Caco-2 (cell line): ENCODE measurements at regions not wholly inside any gene's neighbourhood (a gene's known extent, or its start where the extent isn't known, plus 50 kb on each side); places are given as distances from the start of the nearest gene placed in this dataset.

Experiments used
- BruUV-seq: library from RNA; stranded (reverse); fragments of 400-500 nt; replicated peaks from 2 replicates; lab custom pipeline; 2021; lab: Mats Ljungman, UMichigan
- CTCF ChIA-PET: fragments of 300-600 bp; sonication (Branson Sonifier 250); formaldehyde crosslinking; loops from one replicate; lab custom pipeline; 2022; ENCODE audit warnings: antibody characterized with exemption; lab: Charles Lee
- POLR2A ChIA-PET: fragments of 300-600 bp; sonication (Branson Sonifier 250); formaldehyde crosslinking; loops from one replicate; lab custom pipeline; 2022; ENCODE audit warnings: antibody characterized with exemption; lab: Charles Lee
- DNase-seq, 2 experiments: peaks; one replicate each; pipeline versions ENCODE4 v3.0.0 to v3.0.0-alpha.2; 2020 to 2022
- H3K27me3 ChIP-seq: replicated peaks from 2 replicates; pipeline ENCODE4 v1.6.0; 2011; ENCODE audit warnings: low read length; ENCODE audit not compliant: control insufficient read depth, insufficient read depth
- H3K36me3 ChIP-seq: 2 replicates; pipeline ENCODE4 v1.5.1; 2011; ENCODE audit warnings: low read length; ENCODE audit not compliant: control insufficient read depth, insufficient read depth
- H3K4me1 ChIP-seq: fragments of 250-450 bp; sonication (Bioruptor Pico); 2 replicates; pipeline ENCODE4 v1.5.1; 2020; ENCODE audit warnings: mild to moderate bottlenecking
- H3K4me3 ChIP-seq: 2 replicates; pipeline ENCODE4 v1.5.1; 2011; ENCODE audit warnings: low read depth, mild to moderate bottlenecking, control low read depth, low read length
- H3K9me3 ChIP-seq: fragments of 250-450 bp; sonication (Bioruptor Pico); 2 replicates; pipeline ENCODE4 v1.5.1; 2020; ENCODE audit warnings: mild to moderate bottlenecking, moderate library complexity
- H3K27ac Mint-ChIP-seq: one replicate; pipeline ENCODE4 v1.8.0; 2022; ENCODE audit warnings: mixed read lengths; ENCODE audit not compliant: unreplicated experiment
- H3K27me3 Mint-ChIP-seq: one replicate; pipeline ENCODE4 v1.8.0; 2022; ENCODE audit warnings: mixed read lengths; ENCODE audit not compliant: insufficient read depth, unreplicated experiment
- H3K36me3 Mint-ChIP-seq: one replicate; pipeline ENCODE4 v1.8.0; 2022; ENCODE audit warnings: mild to moderate bottlenecking, mixed read lengths; ENCODE audit not compliant: insufficient read depth, unreplicated experiment
- H3K4me1 Mint-ChIP-seq: one replicate; pipeline ENCODE4 v1.8.0; 2022; ENCODE audit warnings: low read depth, mixed read lengths; ENCODE audit not compliant: unreplicated experiment
- H3K4me3 Mint-ChIP-seq: one replicate; pipeline ENCODE4 v1.8.0; 2022; ENCODE audit warnings: mild to moderate bottlenecking, moderate library complexity, mixed read lengths; ENCODE audit not compliant: unreplicated experiment
- H3K9me3 Mint-ChIP-seq: one replicate; pipeline ENCODE4 v1.8.0; 2022; ENCODE audit warnings: mixed read lengths; ENCODE audit not compliant: unreplicated experiment
- CTCF ChIP-seq, 2 experiments: fragments of 200-600 bp in 1 of 2; IDR thresholded peaks; 1 replicate in 1 of 2; 2 replicates in 1 of 2; pipeline versions ENCODE4 v1.5.1 to v1.8.0; 2011 to 2022; ENCODE audit warnings: antibody characterized with exemption in 1 of 2, control low read depth in 1 of 2, inconsistent platforms in 1 of 2, low read depth in 1 of 2, low read length in 1 of 2, mild to moderate bottlenecking in 1 of 2, moderate library complexity in 1 of 2; ENCODE audit not compliant: insufficient read depth in 1 of 2, severe bottlenecking in 1 of 2, unreplicated experiment in 1 of 2
- intact Hi-C: fragments of 100-400 bp; cut with micrococcal nuclease; formaldehyde crosslinking; loops from one replicate; pipeline ENCODE4 v1.10.0; 2022; ENCODE audit not compliant: unreplicated experiment

- Mint-ChIP-seq H3K9me3 (peaks cover 12% of the 10 kb centered on the region), H3K36me3 (no peaks in the 10 kb centered on the region), H3K27ac (no peak overlapping the region), H3K27me3 (no peaks in the 10 kb centered on the region), H3K4me1 (no peaks in the 10 kb centered on the region), H3K4me3 (no peak overlapping the region)
- no peaks in the 10 kb centered on the region for H3K4me1 ChIP-seq
- no peaks in the 10 kb centered on the region for H3K9me3 ChIP-seq
- DNase-seq: no peak
- no peaks in the 10 kb centered on the region for H3K36me3 ChIP-seq
- intact Hi-C loops: no loop called here
- ChIA-PET POLR2A (no interaction called here), CTCF (no interaction called here)
- H3K27me3 ChIP-seq: no peaks in the 10 kb centered on the region
- BruUV-seq: no TSS peak
- TF ChIP-seq CTCF (IDR thresholded peaks at IDR 0.05; ENCODE audit: insufficient read depth in 1 of 2, low read depth in 1 of 2, low read length in 1 of 2, severe bottlenecking in 1 of 2, unreplicated experiment in 1 of 2): no peak
- no peak overlapping the region for H3K4me3 ChIP-seq
Measured at GRCh38 chr3:110067527-110067926, 730.2 kb upstream of the DPPA4 start.

- Histone ChIP-seq H3K4me1 (no peaks in the 10 kb centered on the region), H3K36me3 (no peaks in the 10 kb centered on the region), H3K27me3 (no peaks in the 10 kb centered on the region), H3K4me3 (no peak overlapping the region), H3K9me3 (no peaks in the 10 kb centered on the region)
- TF ChIP-seq CTCF (IDR thresholded peaks at IDR 0.05; ENCODE audit: insufficient read depth in 1 of 2, low read depth in 1 of 2, low read length in 1 of 2, severe bottlenecking in 1 of 2, unreplicated experiment in 1 of 2): no peak
- BruUV-seq: no TSS peak
- intact Hi-C loops: no loop called here
- no peaks in the 10 kb centered on the region for H3K36me3 Mint-ChIP-seq
- no peak overlapping the region for H3K4me3 Mint-ChIP-seq
- ChIA-PET POLR2A (no interaction called here), CTCF (no interaction called here)
- no peak for DNase-seq
- no peak overlapping the region for H3K27ac Mint-ChIP-seq
- H3K9me3 Mint-ChIP-seq: peaks cover 12% of the 10 kb centered on the region
- no peaks in the 10 kb centered on the region for H3K27me3 Mint-ChIP-seq
- H3K4me1 Mint-ChIP-seq: no peaks in the 10 kb centered on the region
Measured at GRCh38 chr3:110069761-110070160, 732.4 kb upstream of the DPPA4 start.

- no peak for TF ChIP-seq CTCF (IDR thresholded peaks at IDR 0.05; ENCODE audit: insufficient read depth in 1 of 2, low read depth in 1 of 2, low read length in 1 of 2, severe bottlenecking in 1 of 2, unreplicated experiment in 1 of 2)
Measured at GRCh38 chr3:110070161-110070916, 733.0 kb upstream of the DPPA4 start.

More at GRCh38 chr3:110070161-110070916, 733.0 kb upstream of the DPPA4 start:
- Mint-ChIP-seq H3K4me1 (no peaks in the 10 kb centered on the region), H3K4me3 (no peak overlapping the region), H3K36me3 (no peaks in the 10 kb centered on the region), H3K9me3 (peaks cover 12% of the 10 kb centered on the region), H3K27me3 (no peaks in the 10 kb centered on the region), H3K27ac (no peak overlapping the region)
- Histone ChIP-seq H3K4me1 (no peaks in the 10 kb centered on the region), H3K4me3 (no peak overlapping the region), H3K9me3 (no peaks in the 10 kb centered on the region), H3K27me3 (no peaks in the 10 kb centered on the region), H3K36me3 (no peaks in the 10 kb centered on the region)
- no TSS peak for BruUV-seq
- DNase-seq: no peak
- intact Hi-C loops: no loop called here
- POLR2A ChIA-PET: no interaction called here
- CTCF ChIA-PET: no interaction called here
